NCI-H1930 (cell line): ENCODE measurements at regions not wholly inside any gene's neighbourhood (a gene's known extent, or its start where the extent isn't known, plus 50 kb on each side); places are given as distances from the start of the nearest gene placed in this dataset.
"Not testable (repeated sequence)": the region's sequence is repeated elsewhere in the genome, so short reads cannot be mapped to it uniquely, and the experiment has no call there.

ENCODE experiments used
- DNase-seq, 2 experiments: peaks; one replicate each; lab custom pipeline; 2025; lab: John Stamatoyannopoulos, UW

DNA sequence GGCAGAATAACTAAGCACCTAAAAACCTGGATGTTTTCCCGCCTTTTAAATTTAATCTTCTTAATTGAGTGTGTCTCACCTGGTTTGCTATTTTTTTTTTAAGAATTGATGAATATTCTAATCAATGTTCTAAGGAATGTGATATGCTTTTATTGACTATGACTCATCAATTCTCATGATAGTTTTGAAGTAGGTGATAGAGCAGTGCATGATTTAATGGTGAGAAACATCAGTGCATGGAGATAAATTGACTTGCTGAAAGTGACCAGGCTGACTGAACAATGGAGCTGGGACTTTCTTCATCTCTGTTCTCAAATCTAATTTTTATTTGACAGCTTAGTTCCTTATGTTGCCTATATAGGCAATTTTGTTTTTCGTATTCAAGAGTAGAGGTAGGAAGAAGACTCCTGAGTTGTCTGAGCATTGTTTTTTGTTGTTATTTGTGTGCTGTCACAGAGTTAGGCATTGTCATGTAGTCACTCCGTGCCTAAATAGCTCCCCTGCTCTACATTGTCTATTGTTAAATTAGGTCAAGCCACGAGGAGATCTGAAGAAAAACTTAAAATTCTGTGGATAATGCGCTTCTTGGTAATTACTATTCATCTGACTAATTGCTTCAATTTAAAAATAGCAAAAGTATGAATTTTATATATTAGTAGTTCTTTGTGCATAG lies 59.0 kb upstream of the NUTM2F start:
- not testable (repeated sequence) for DNase-seq

DNA sequence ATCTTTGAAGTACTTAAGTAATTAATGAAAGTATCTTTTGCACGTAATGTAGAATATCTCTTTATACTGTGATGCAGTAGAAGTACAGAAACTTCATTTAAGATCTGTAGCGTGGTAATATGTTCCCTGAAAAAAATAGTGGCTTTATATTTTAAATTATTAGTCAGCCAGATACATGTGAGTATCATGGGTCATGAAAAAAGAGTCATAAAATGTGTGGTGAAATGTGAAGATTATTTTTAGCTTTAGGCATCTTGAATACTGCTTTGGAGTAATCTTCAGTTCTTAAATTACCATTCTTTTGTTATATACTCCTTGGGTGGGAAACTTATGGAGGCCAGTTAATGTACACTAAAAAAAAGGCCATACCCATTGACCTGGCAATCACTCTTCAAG lies 59.6 kb upstream of the NUTM2F start:
- DNase-seq = not testable (repeated sequence)

DNA sequence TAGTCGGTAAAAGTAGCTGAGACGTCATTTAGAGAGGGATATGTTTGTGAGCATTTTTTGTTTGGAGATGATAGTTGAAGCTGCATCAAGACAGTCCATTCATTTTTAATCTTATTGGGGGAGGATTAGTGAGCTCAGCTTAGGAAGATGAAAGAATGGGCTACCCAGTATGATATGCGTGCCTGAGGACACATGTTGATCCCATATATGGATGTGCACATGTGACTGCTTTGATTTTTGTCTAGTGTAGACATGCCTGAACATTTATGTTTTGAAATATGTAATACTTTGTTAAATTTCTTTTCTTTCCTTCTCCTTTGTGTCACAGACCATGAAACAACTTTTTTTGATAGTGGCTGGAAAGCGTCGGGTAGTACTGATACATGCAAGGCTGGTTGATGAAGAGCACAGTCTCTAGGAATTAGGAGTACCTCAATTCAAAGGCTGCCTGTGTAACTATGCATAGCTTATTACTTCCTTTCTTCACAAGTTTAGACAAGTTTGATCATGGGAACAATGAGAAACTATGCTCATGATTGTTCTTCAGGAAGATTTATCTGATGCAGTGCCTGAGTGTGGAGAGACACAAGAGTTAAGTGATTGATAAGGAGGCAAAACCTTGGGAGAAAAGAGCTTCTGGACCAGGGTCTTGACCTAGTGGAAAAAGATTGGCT lies 62.1 kb upstream of the NUTM2F start:
- not testable (repeated sequence) for DNase-seq

DNA sequence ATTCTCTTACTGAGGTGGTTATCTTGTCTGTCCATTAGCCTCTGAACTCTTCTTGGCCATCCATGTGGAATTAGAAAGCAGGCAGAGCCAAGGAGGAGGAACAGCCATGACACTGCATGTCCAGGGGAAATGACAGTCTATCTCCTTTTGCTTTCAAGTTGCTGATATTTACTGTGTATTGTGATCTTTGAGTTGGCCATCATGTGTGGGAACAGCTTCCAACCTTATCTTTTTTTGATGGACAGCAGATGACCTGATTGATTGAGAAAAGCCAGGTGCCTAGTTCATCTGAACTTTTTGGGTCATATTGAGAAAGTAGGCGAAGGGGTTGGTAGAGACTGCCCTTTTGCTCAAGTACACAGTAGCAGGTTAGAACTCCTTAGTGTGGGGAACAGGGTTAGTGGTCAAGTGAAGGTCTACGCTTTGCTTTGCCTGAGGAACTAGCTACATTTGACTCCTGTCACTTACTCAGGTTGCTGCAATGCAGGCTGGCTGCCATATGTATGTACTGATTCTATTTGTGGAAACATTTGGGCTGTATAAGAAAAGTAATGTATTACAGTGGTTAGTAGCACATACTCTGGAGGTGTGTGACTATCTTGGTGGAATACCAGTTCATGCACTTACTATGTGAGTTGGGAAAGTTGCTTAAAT lies 64.7 kb upstream of the NUTM2F start:
- not testable (repeated sequence) for DNase-seq

DNA sequence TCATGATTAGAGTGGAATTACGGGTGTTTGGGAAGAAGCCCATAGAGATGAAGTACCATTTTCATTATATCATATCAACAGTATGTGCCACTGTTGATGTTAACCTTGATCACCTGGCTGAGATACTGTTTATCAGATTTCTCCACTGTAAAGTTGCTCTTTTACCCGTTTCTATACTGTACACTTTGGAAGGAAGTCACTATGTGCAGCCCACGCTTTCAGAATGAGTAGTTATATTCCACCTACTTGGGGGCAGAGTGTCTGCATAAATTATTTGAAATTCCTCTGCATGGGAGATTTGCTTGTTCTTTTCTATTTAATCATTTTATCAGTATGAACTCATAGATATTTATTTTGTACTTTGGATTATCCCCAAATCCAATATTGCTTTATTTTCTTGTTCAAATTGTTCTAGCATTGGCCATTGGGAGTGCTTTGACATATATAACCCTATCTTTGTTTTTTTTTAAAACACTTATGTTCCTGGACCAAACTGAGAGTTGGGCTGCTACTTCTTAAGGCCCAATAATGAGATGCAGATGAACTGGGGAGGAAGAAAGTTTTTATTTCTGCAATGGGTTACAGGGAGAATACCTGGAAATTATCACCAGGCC lies 69.4 kb upstream of the NUTM2F start:
- DNase-seq = not testable (repeated sequence)

DNA sequence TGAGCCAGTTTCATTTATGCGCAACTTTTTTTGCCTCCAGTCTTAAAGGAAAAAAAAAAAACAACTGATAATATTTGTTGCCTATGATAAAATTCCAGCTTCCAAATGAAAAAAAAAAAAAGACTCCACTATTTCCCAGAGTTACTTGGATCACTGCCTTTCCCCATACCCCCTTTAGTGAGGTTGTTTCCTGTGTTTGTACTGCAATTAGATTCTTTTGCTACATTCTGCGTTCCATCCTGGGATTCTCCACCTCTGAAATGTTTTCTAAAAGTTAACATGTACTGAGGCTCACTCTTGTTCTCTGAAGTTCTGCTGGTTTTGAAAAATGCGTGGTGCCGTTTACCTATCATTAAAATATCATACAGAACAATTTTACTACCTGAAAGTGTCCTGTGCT lies 72.0 kb upstream of the NUTM2F start:
- not testable (repeated sequence) for DNase-seq

DNA sequence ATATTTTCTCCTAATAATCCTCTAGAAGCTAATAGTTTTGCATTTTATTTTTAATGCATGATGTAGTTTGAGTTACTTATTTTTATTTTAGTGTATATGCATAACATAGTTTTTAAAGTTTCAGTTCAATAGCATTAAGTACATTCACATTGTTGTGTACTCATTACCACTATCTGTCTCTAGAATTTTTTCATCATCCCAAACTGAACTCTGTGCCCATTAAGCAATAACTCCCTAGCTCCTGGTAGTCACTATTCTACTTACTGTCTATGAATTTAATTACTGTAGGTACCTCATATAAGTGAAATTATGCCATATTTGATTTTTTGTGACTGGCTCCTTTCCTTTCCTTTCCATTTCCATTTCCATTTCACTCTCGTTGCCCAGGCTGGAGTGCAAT lies 74.4 kb upstream of the NUTM2F start:
- not testable (repeated sequence) for DNase-seq

DNA sequence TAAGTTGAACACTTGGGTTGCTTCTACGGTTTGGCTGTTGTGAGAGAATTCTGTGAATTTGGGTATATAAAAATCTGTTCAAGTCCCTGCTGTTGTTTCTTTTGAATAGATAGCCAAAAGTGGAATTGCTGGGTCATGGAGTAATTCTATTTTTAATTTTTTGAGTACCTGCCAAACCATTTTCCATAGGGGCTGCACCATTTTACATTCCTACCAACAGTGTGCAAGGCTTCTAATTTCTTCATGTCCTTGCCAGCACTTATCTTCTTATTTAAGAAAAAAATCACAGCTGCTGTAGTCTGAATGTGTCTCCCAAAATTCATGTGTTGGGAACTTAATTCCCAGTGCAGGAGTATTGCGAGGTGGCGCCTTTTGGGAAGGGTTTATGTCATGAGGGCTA lies 75.1 kb upstream of the NUTM2F start:
- not testable (repeated sequence) for DNase-seq

DNA sequence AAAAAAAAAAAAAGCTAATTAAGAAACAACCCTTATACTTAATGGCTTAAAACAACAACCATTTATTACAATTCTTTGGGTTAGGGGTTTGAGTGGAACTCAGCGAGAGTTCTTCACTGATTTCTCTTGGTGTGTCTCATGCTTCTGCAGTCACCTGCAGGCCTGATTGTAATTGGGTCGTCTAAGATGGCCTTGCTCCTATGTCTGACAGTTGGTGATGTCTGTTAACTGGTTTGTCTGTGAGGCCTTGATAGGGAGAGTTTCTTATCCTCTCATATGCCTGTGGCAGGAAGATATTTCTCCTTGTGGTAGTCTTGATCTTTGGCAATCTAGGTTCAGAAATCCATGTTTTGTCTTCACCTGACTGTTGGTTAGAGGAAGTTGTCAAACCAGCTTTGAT lies 85.2 kb upstream of the NUTM2F start:
- not testable (repeated sequence) for DNase-seq

DNA sequence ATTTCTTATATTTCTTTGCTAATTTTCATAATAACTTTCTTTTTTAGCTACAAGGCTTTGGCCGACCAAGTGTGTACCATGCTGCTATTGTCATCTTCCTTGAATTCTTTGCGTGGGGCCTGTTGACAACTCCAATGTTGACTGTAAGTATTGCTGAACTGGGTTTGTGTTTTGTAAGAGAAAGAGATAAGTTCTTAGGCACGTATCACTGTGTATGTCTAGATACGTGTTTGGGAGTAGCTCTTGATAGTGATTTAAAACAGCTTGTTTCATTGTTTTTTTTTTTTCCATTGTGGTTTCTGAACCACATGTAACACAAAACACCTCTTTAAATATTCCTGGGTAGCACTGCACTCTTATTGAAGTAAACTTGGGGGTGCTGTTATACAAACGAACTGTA lies 86.7 kb upstream of the NUTM2F start:
- not testable (repeated sequence) for DNase-seq

DNA sequence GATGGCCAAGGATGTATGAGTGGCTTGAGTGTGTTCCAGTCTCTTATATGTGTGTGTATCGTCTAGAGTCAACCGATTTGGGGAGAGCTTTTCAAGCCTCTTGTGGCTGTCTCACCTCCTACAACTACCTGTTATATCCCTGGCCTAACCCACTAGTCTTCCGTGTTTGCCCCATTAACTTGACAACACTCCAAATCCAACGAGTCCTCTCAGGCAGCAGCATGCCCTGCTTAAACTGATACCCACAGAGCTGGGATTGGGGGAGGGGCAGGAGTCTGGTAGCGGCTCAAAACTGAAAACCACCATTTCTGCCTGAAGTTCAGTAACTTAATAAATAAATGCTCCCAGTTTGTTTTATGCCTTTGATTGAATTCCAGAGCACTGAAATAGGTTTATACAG lies 91.7 kb upstream of the NUTM2F start:
- DNase-seq = not testable (repeated sequence)

DNA sequence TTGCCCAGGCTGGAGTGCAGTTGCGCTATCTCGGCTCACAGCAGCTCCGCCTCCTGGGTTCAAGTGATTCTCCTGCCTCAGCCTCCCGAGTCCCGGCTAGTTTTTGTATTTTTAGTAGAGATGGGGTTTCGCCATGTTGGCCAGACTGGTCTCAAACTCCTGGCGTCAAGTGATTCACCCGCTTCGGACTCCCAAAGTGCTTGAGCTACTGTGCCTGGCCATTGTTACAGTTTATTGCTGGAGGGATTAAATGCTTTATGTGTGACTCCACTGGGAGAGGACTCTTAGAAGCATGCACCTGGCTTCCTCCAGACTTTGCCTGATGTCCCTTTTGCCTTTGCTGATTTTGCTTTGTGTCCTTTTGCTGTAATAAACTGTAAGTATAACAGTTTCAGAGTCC lies 93.5 kb upstream of the NUTM2F start:
- DNase-seq = not testable (repeated sequence)

DNA sequence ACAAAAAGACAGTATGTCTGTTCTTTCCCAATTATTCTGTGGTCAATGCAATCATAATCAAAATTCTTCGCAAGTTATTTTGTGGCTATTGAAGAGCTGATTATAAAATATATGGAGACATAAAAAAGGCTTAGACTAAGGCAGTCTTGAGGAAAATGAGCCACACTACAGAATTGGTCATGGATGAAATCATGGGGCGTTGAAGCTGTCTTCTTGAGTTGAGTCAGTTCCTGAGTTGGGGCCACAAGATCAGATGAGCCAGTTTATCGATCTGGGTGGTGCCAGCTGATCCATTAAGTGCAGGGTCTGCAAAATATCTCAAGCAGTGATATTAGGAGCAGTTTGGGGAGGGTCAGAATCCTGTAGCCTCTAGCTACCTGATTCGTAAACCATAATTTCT lies 96.9 kb upstream of the NUTM2F start:
- not testable (repeated sequence) for DNase-seq

DNA sequence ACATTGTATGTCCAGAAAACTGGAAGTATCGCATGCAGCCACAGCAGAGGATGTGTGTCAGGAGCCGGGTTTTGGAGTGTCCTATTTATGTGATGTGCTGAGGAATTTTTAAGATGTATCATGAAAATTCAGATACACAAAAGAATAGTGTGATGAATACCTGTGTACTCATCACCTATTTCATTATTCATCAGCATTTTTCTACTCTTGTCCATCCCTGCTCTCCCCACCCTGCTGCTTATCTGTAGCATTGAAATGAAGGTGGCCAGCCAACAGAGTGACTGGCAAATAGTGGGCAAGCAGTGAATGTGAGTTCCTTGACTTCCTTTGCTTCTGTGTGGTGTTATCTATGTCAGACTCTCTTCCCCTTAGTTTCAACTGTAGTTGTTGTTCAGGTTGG lies 108.7 kb upstream of the NUTM2F start:
- not testable (repeated sequence) for DNase-seq

DNA sequence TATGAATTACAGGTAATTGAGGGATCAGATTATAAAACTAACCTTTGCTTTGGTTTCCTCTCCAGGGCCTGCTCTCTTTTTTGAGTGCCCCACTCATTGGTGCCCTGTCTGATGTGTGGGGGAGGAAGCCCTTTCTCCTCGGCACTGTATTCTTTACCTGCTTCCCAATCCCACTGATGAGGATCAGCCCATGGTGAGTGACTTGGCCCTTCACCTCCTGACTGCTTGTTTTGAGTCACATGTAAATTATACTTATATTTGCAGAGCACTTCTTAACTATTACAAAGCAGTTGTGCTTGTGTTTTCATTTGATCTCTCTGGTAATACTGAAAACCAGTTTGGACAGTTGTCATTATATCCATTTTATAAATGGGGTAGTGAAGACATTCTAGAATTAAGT lies 109.9 kb upstream of the NUTM2F start:
- DNase-seq = not testable (repeated sequence)

DNA sequence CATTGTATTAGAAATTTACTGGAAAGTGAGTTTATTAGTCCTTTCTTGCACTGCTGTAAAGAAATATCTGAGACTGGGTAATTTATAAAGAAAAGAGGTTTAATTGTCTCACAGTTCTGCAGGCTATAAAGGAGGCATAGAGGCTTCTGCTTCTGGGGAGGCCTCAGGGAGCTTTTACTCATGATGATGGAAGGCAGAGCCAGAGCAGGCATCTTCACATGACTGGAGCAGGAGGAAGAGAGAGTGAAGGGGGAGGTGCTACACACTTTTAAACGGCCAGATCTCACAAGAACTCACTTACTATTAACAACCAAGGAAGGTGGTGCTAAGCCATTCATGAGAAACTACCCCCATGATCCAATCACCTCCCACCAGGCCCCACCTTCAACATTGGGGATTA lies 112.7 kb upstream of the NUTM2F start:
- not testable (repeated sequence) for DNase-seq

DNA sequence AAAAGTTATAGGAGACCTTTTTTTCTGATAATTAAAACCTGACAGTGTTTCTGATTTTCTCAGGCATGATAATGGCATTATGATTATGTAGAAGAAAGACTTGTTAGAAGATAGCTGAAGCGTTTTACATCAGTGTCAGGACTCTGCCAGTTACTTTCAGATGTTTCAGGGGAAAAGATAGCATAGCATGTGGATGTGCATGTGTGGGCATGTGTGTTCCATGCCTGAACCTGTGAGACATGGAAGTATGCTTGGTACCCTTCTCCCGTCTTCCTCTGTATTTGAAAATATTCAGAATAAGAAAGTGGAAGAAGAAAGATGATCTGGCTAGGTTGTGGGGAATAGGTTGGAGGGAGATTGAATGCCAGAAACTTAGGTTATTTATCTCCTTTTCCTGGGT lies 113.1 kb upstream of the PCAT7 start:
- no peak for DNase-seq

DNA sequence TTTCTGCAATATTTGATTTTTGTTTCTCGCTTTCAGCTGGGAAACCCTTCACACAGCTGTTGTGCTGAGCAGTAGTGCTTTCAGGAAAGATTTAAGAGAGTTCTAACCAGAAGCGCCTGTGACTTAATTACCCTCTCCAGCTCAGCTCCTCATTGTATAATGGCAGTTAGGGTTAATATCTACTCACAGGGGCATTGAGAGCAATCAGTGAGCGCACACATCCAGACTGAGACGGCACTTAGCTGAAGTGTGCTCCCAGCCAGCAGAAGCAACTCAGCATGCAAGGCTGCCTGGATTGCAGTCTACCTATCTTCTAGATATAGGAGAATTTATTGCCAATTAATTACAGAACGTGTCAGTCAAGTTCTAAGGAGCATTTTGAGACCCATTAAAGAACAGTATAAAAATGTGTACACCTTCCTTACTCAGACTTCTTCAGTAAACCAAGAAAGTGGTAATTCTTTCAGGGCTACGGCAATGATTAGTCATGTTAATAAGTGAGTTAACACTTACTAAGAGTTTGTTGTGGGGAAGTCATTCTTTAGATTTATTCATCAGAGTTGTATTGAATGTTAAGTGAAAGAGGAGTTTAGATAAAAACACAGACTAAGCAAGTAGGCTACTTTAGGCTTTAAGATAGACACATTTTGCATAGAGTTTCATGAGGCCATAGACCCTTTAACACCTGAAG lies 111.7 kb upstream of the PCAT7 start:
- peak in 1 of 2 experiments; percentile 2 for DNase-seq

DNA sequence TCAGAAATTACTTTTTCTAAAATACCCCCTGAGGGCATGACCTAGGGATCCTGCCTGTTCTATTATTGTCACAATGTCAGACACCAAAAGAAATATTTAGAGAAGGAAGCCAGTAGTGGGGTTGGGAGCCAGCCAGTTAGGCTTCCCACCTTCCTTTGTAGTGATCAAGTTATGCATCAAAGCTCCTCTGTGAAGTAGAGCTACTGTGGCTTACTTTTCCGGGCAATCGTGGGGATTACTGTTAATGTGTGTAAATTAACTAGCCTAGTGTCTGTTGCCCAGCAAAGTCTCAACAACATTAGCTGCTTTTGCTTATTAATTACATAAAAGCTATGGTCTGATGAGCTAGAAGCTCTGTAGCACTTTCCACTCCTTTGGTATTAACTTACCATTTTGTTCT lies 109.0 kb upstream of the PCAT7 start:
- DNase-seq = no peak

DNA sequence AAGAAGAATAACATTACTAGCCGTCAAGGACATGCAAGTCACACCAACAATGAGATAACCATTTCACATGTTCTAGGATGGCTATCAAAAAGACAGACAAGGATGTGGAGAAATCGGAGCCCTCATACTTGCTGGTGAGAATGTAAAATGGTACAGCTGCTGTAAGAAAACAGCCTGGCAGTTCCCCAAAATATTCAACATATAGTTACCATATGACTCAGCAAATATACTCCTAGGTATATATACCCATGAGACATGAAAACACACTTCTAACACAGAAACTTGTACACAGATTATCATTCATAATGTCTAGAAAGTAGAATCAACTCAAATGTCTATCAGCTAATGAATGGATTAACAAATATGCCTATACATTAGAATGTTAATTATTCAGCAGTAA lies 105.4 kb upstream of the PCAT7 start:
- no peak for DNase-seq

DNA sequence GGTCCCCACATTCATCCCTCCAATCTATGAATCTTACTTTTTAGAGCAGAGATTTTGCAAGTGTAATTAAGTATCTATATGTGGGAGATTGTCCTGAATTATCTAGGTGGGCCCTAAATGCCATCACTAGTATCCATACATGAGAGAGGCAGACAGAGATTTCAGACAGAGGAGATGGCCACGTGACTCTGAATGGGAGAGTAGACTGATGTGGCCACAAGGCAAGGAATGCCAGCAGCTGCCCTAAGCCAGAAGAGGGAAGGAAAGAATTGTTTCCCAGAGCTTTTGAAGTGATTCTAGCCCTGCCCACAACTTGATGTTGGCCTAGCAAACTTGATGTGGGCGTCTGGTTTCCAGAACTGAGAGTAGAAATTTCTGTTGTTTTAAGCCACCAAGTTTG lies 90.1 kb upstream of the PCAT7 start:
- DNase-seq = no peak

DNA sequence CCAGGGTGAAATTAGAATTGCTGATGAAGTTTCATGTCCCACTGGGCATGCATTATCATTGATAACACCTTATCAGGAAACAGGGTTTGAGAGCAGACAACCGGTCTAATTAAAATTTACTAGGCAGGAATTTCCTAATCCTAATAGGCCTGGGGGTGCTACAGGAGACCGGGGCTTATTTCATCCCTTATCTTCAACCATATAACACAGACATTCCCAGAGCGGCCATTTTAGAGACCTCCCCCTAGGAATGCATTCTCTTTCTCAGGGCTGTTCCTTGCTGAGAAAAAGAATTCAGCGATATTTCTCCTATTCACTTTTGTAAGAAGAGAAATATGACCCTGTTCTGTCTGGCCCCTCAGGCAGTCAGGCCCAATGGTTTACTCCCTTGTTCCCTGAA lies 82.8 kb upstream of the PCAT7 start:
- not testable (repeated sequence) for DNase-seq
